DOHH2 (cell line): ENCODE measurements at regions not wholly inside any gene's neighbourhood (a gene's known extent, or its start where the extent isn't known, plus 50 kb on each side); places are given as distances from the start of the nearest gene placed in this dataset.

Experiments used
- H3F3A ChIP-seq: fragments of 200-600 bp; sonication (generic), shearing (Covaris generic); 2 replicates; pipeline ENCODE4 v1.6.0; 2016; ENCODE audit warnings: antibody characterized with exemption, mild to moderate bottlenecking; ENCODE audit not compliant: control insufficient read depth, insufficient read depth
- H3K27ac ChIP-seq: fragments of 200-600 bp; sonication (generic); 2 replicates; pipeline ENCODE4 v1.5.1; 2014; ENCODE audit warnings: low read depth, mild to moderate bottlenecking, low read length, moderate library complexity
- H3K27me3 ChIP-seq: fragments of 200-600 bp; sonication (generic); 2 replicates; pipeline ENCODE4 v1.6.1; 2014; ENCODE audit warnings: mild to moderate bottlenecking, low read length, mixed read lengths; ENCODE audit not compliant: control insufficient read depth
- H3K36me3 ChIP-seq: fragments of 200-600 bp; sonication (generic); 2 replicates; pipeline ENCODE4 v1.6.1; 2014; ENCODE audit warnings: mild to moderate bottlenecking, low read length, moderate library complexity, mixed read lengths; ENCODE audit not compliant: control insufficient read depth
- H3K4me1 ChIP-seq: fragments of 200-600 bp; sonication (generic); 2 replicates; pipeline ENCODE4 v1.6.1; 2014; ENCODE audit warnings: mild to moderate bottlenecking, low read length, mixed read lengths; ENCODE audit not compliant: control insufficient read depth
- H3K4me2 ChIP-seq: fragments of 200-600 bp; sonication (generic); 2 replicates; pipeline ENCODE4 v1.6.0; 2014; ENCODE audit warnings: mild to moderate bottlenecking, low read length, moderate library complexity
- H3K4me3 ChIP-seq: fragments of 200-600 bp; sonication (generic); 2 replicates; pipeline ENCODE4 v1.5.1; 2014; ENCODE audit warnings: mild to moderate bottlenecking, low read length, mixed read lengths
- H3K79me2 ChIP-seq: fragments of 200-600 bp; sonication (generic); 2 replicates; pipeline ENCODE4 v1.6.1; 2014; ENCODE audit warnings: mild to moderate bottlenecking, low read length, mixed read lengths; ENCODE audit not compliant: control insufficient read depth
- H3K9me2 ChIP-seq: fragments of 200-600 bp; sonication (generic); replicated peaks from 2 replicates; pipeline ENCODE4 v1.6.1; 2014; ENCODE audit warnings: mild to moderate bottlenecking, low read length, mixed read lengths; ENCODE audit not compliant: control insufficient read depth
- H3K9me3 ChIP-seq: fragments of 200-600 bp; sonication (generic); 2 replicates; pipeline ENCODE4 v1.6.1; 2014; ENCODE audit warnings: antibody characterized with exemption, low read length, mixed read lengths; ENCODE audit not compliant: control insufficient read depth, insufficient read depth
- H4K20me1 ChIP-seq: fragments of 200-600 bp; sonication (generic); 2 replicates; pipeline ENCODE4 v1.6.0; 2014; ENCODE audit warnings: low read depth, mild to moderate bottlenecking, antibody characterized with exemption, low read length, moderate library complexity; ENCODE audit not compliant: control insufficient read depth, insufficient read depth
- CTCF ChIP-seq: fragments of 200-600 bp; sonication (generic); IDR thresholded peaks from one replicate; pipeline ENCODE4 v1.5.1; 2014; ENCODE audit warnings: antibody characterized with exemption, mild to moderate bottlenecking, low read depth, low read length; ENCODE audit not compliant: poor library complexity, severe bottlenecking
- EZH2phosphoT487 ChIP-seq: fragments of 200-600 bp; sonication (generic); IDR thresholded peaks from 2 replicates; pipeline ENCODE4 v1.6.1; 2017; ENCODE audit warnings: borderline replicate concordance, mild to moderate bottlenecking, antibody characterized with exemption, low read length, moderate library complexity, mixed read lengths

GRCh38 chr14:23707415-23707814 lies 71.3 kb downstream of the DHRS2 start:
- Histone ChIP-seq H3K27ac (no peak overlapping the region), H3K9me2 (no peaks in the 10 kb centered on the region), H3K4me3 (no peak overlapping the region), H3F3A (no peaks in the 10 kb centered on the region), H3K4me2 (no peak overlapping the region), H3K9me3 (peaks cover 21% of the 10 kb centered on the region), H3K4me1 (no peaks in the 10 kb centered on the region), H3K27me3 (no peaks in the 10 kb centered on the region; the same call in 1 of the 2 replicates), H4K20me1 (no peaks in the 10 kb centered on the region), H3K79me2 (no peaks in the 10 kb centered on the region), H3K36me3 (no peaks in the 10 kb centered on the region)
- no peak for TF ChIP-seq EZH2phosphoT487
- no peak for TF ChIP-seq CTCF

GRCh38 chr14:23708343-23708742 lies 72.2 kb downstream of the DHRS2 start:
- no peaks in the 10 kb centered on the region for H3K4me1 ChIP-seq
- no peak overlapping the region for H3K4me2 ChIP-seq
- no peaks in the 10 kb centered on the region for H3K36me3 ChIP-seq
- H3K27me3 ChIP-seq = no peaks in the 10 kb centered on the region
- no peak overlapping the region for H3K4me3 ChIP-seq
- no peak overlapping the region for H3K27ac ChIP-seq
- no peak for TF ChIP-seq EZH2phosphoT487
- TF ChIP-seq CTCF = no peak
- no peaks in the 10 kb centered on the region for H3K79me2 ChIP-seq
- no peaks in the 10 kb centered on the region for H3F3A ChIP-seq
- H4K20me1 ChIP-seq = no peaks in the 10 kb centered on the region
- H3K9me2 ChIP-seq = no peaks in the 10 kb centered on the region
- peaks cover 16% of the 10 kb centered on the region for H3K9me3 ChIP-seq

- no peaks in the 10 kb centered on the region for H3K9me2 ChIP-seq
- H3K27ac ChIP-seq = no peak overlapping the region
- H3K36me3 ChIP-seq = no peaks in the 10 kb centered on the region
- H3K79me2 ChIP-seq = no peaks in the 10 kb centered on the region
- H4K20me1 ChIP-seq = no peaks in the 10 kb centered on the region
- H3K27me3 ChIP-seq = no peaks in the 10 kb centered on the region
- no peaks in the 10 kb centered on the region for H3K4me1 ChIP-seq
- no peak overlapping the region for H3K4me3 ChIP-seq
- H3K9me3 ChIP-seq = peaks cover 6% of the 10 kb centered on the region; the same call in 1 of the 2 replicates
- TF ChIP-seq EZH2phosphoT487 (no peak), CTCF (no peak)
- no peak overlapping the region for H3K4me2 ChIP-seq
- no peaks in the 10 kb centered on the region for H3F3A ChIP-seq
These were observed 73.8 kb downstream of the DHRS2 start for GRCh38 chr14:23709923-23710322.
